SK-N-MC (cell line): ENCODE measurements at regions not wholly inside any gene's neighbourhood (a gene's known extent, or its start where the extent isn't known, plus 50 kb on each side); places are given as distances from the start of the nearest gene placed in this dataset.

Source experiments
- EZH2 ChIP-seq: fragments of 200-600 bp; sonication (generic); IDR thresholded peaks from one replicate; pipeline ENCODE4 v1.6.1; 2017; ENCODE audit warnings: antibody characterized with exemption
- FOXP2 ChIP-seq: optimal IDR thresholded peaks from 2 replicates; pipeline ENCODE3; 2011; ENCODE audit warnings: mild to moderate bottlenecking, moderate library complexity; ENCODE audit not compliant: insufficient read depth; ENCODE audit errors: extremely low read length, control extremely low read depth
- POLR2AphosphoS5 ChIP-seq: IDR thresholded peaks from 2 replicates; pipeline ENCODE4 v1.6.1; 2012; ENCODE audit warnings: mild to moderate bottlenecking, low read depth, low read length, borderline replicate concordance

DNA sequence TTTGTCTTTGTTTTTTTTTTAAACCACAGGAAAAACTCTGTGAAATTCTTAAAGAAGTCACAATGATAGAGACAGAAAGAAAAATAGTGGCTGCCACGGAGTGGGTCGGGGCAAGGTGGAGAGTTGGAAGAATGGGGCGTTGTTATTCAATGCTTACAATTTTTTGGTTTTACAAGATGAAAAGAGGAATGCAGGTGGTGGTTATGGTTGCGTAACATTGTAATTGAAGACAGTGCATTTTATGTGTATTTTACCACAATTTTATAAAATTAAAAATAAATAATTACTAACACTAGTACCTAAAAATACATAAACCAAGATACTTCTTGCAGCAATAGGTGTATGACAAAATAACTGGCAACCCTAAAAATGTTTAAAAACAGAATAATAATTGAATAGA, 76.9 kb upstream of the VOPP1 start:
- no peak for TF ChIP-seq EZH2
- no peak for TF ChIP-seq POLR2AphosphoS5
- no peak for TF ChIP-seq FOXP2
